Breast epithelium (tissue), 4 donors: ENCODE measurements at regions not wholly inside any gene's neighbourhood (a gene's known extent, or its start where the extent isn't known, plus 50 kb on each side); places are given as distances from the start of the nearest gene placed in this dataset.

Source experiments
- DNase-seq, 2 donors: peaks; one replicate each; pipeline ENCODE4 v3.0.0-alpha.2; 2019; ENCODE audit warnings: low spot score in 2 of 2
- H3K27ac ChIP-seq, 2 donors: fragments of 200-600 bp; sonication (generic) in 1 of 2; one replicate each; pipeline ENCODE4 v1.5.1; 2016 to 2019; ENCODE audit warnings: mild to moderate bottlenecking in 1 of 2
- H3K27me3 ChIP-seq, 2 donors: fragments of 200-600 bp; sonication (generic) in 1 of 2; one replicate each; pipeline versions ENCODE4 v1.5.1 to v1.6.0; 2017 to 2019; ENCODE audit warnings: control low read depth in 1 of 2, mild to moderate bottlenecking in 1 of 2
- H3K36me3 ChIP-seq: fragments of 200-600 bp; one replicate; pipeline ENCODE4 v1.5.1; 2019
- H3K4me1 ChIP-seq, 2 donors: fragments of 200-600 bp; sonication (generic); one replicate each; pipeline ENCODE4 v1.5.1; 2016 to 2019; ENCODE audit warnings: control low read depth in 1 of 2
- H3K4me3 ChIP-seq, 3 donors: fragments of 200-600 bp; sonication (generic); 1 replicate in 2 of 3; 2 replicates in 1 of 3; pipeline ENCODE4 v1.5.1; 2016 to 2019; ENCODE audit warnings: mild to moderate bottlenecking in 3 of 3, moderate library complexity in 2 of 3
- H3K9me3 ChIP-seq, 2 donors: fragments of 200-600 bp; sonication (generic) in 1 of 2; one replicate each; pipeline ENCODE4 v1.5.1; 2016 to 2019; ENCODE audit warnings: control low read depth in 1 of 2
- CTCF ChIP-seq, 3 donors: fragments of 450-650 bp; IDR thresholded peaks; one replicate each; pipeline ENCODE4 v1.5.1; 2016 to 2017; ENCODE audit warnings: antibody characterized with exemption in 3 of 3, mild to moderate bottlenecking in 3 of 3, moderate library complexity in 3 of 3
- POLR2A ChIP-seq: fragments of 450-650 bp; IDR thresholded peaks from one replicate; pipeline ENCODE4 v1.6.1; 2016; ENCODE audit warnings: antibody characterized with exemption, mild to moderate bottlenecking, moderate library complexity
- POLR2AphosphoS5 ChIP-seq, 3 donors: sonication (generic); formaldehyde crosslinking; IDR thresholded peaks; one replicate each; pipeline ENCODE4 v1.6.1; 2017; ENCODE audit warnings: antibody characterized with exemption in 3 of 3
- intact Hi-C: fragments of 100-400 bp; cut with DNase I; formaldehyde crosslinking; loops from one replicate; pipeline ENCODE4 v1.15.1; 2023; ENCODE audit warnings: low total_unique reads

- Histone ChIP-seq H3K9me3 (no peaks in the 10 kb centered on the region), H3K4me3 (no peak overlapping the region), H3K27ac (no peak overlapping the region), H3K4me1 (peaks cover 0 to 8% of the 10 kb centered on the region in 2 donors), H3K36me3 (no peaks in the 10 kb centered on the region), H3K27me3 (no peaks in the 10 kb centered on the region)
- DNase-seq: no peak
- TF ChIP-seq POLR2A (no peak), CTCF (IDR thresholded peaks at IDR 0.05) (no peak), POLR2AphosphoS5 (IDR thresholded peaks at IDR 0.05) (no peak)
- intact Hi-C loops: no loop called here
Measured at GRCh38 chr5:173819521-173819920, 68.6 kb upstream of the CPEB4 start.

- no peaks in the 10 kb centered on the region for H3K27me3 ChIP-seq
- no peaks in the 10 kb centered on the region for H3K9me3 ChIP-seq
- intact Hi-C loops: no loop called here
- TF ChIP-seq POLR2A (no peak), POLR2AphosphoS5 (IDR thresholded peaks at IDR 0.05) (no peak), CTCF (IDR thresholded peaks at IDR 0.05) (no peak)
- H3K4me1 ChIP-seq: peaks cover 0 to 17% of the 10 kb centered on the region in 2 donors
- H3K36me3 ChIP-seq: no peaks in the 10 kb centered on the region
- DNase-seq: no peak
- H3K27ac ChIP-seq: peak overlapping the region; percentile 88 to 89
- H3K4me3 ChIP-seq: no peak overlapping the region
Measured at GRCh38 chr5:173823274-173823644, 64.9 kb upstream of the CPEB4 start.

- TF ChIP-seq POLR2A: no peak
- peak in 2 of 3 donors; percentile 22 to 61 for TF ChIP-seq POLR2AphosphoS5 (IDR thresholded peaks at IDR 0.05)
- Histone ChIP-seq H3K4me1 (peaks cover 0 to 17% of the 10 kb centered on the region in 2 donors), H3K9me3 (no peaks in the 10 kb centered on the region), H3K36me3 (no peaks in the 10 kb centered on the region), H3K27ac (peak overlapping the region; percentile 88 to 89), H3K4me3 (no peak overlapping the region), H3K27me3 (no peaks in the 10 kb centered on the region)
- peak; percentile 58 to 74 for DNase-seq
- intact Hi-C loops: no loop called here
Measured at GRCh38 chr5:173823721-173824567, 64.2 kb upstream of the CPEB4 start.

- intact Hi-C loops: no loop called here
- Histone ChIP-seq H3K27me3 (no peaks in the 10 kb centered on the region), H3K36me3 (no peaks in the 10 kb centered on the region), H3K4me1 (peaks cover 0 to 17% of the 10 kb centered on the region in 2 donors), H3K9me3 (no peaks in the 10 kb centered on the region), H3K4me3 (no peak overlapping the region), H3K27ac (peak overlapping the region; percentile 88 to 89)
- TF ChIP-seq POLR2AphosphoS5 (IDR thresholded peaks at IDR 0.05): no peak
- no peak for TF ChIP-seq CTCF (IDR thresholded peaks at IDR 0.05)
- no peak for TF ChIP-seq POLR2A
- DNase-seq: no peak
Measured at GRCh38 chr5:173825215-173825865, 62.8 kb upstream of the CPEB4 start.

- Histone ChIP-seq H3K27ac (peak overlapping the region in 1 of 2 donors; percentile 89), H3K4me3 (no peak overlapping the region)
Measured at GRCh38 chr5:173826086-173826427, 62.1 kb upstream of the CPEB4 start.

More at GRCh38 chr5:173826086-173826427, 62.1 kb upstream of the CPEB4 start:
- no peaks in the 10 kb centered on the region for H3K9me3 ChIP-seq
- H3K36me3 ChIP-seq: no peaks in the 10 kb centered on the region
- H3K27me3 ChIP-seq: no peaks in the 10 kb centered on the region
- intact Hi-C loops: no loop called here
- H3K4me1 ChIP-seq: peaks cover 0 to 17% of the 10 kb centered on the region in 2 donors
- TF ChIP-seq POLR2A: no peak
- TF ChIP-seq POLR2AphosphoS5 (IDR thresholded peaks at IDR 0.05): no peak
- TF ChIP-seq CTCF (IDR thresholded peaks at IDR 0.05): no peak
- no peak for DNase-seq
